ENCODE measurements at regions not wholly inside any gene's neighbourhood (a gene's known extent, or its start where the extent isn't known, plus 50 kb on each side); places are given as distances from the start of the nearest gene placed in this dataset.

DNA sequence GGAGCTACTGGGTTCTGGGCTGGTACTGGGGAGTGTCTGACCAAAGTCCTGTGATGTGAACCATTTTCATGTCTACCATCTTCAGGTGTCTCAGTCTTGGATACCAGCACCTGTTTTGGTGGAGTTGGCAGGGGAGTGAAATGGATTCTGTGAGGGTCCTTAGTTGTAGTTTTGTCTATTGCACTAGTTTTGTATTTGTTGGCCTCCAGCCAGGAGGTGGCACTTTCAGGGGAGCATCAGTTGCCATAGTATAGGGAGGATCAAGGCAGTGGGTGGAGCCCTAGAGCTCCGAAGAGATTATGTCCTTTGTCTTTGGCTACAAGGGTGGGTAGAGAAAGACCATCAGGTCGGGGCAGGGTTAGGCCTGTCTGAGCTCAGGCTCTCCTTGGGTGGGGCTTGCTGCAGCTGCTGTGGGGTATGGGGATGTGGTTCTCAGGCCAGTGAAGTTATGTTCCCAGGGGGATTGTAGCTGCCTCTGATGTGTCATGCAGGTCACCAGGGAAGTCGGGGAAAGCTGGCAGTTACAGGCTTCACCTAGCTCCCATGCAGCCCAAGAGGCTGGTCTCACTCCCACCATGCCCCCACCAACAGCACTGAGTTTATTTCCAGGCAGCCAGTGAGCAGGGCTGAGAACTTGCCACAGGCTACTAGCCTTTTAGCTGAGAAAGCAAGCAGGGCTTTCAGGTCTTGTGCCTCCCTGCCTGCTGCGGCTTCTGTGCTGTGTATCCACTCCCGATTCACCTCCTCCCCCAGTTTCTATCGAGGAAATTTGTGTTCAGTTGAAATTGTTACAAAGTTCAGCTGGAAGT lies 153.1 kb downstream of the ZNF365 start:
- no peak for ATAC-seq
- Mint-ChIP-seq H3K9me3 (peaks cover 18 to 26% of the 10 kb centered on the region in 2 donors), H3K36me3 (peaks cover 15 to 24% of the 10 kb centered on the region in 2 donors), H3K27ac (peak overlapping the region; percentile 50 to 61)
- DNase-seq (ENCODE audit: low spot score in 2 of 2): no peak

DNA sequence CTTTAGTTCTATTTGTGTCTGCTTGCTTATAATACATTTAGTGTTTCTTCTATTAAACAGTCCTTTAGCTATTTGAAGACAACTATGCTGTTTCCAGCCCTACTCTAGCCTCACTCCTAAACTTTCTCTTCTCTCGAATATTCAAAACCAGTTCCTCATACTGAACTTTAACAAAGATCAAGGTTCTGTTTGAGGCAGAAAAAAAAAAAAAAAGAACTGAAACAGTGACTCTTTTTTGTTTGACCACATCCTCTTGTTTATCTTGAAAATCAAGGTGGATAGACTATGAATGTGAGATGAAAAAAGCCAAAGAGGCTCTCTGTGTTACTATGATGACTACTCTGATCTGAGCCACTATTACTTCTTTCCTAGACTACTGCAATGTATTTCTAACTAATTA lies 154.3 kb downstream of the ZNF365 start:
- ATAC-seq (peak; percentile 98 to 99), DNase-seq (ENCODE audit: low spot score in 2 of 2) (no peak)
- peaks cover 7 to 24% of the 10 kb centered on the region in 2 donors for H3K36me3 Mint-ChIP-seq
- peaks cover 10 to 21% of the 10 kb centered on the region in 2 donors for H3K9me3 Mint-ChIP-seq
- H3K27ac Mint-ChIP-seq: peak overlapping the region; percentile 0 to 50

DNA sequence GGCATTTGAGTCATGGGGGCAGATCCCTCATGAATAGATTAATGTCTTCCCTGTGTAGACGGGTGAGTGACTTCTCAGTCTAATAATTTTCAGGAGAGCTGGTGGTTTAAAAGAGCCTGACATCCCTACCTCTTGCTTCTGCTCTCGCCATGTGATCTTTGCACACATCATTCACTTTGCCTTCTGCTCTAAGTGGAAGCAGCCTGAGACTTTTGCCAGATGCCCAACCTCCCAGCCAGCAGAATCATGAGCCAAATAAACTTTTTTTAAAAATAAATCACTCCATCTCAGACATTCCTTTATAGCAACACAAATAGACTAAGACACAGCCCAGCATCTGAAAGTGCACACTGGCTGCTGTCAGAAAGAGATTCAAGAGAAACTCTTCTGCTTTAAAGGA lies 155.2 kb downstream of the ZNF365 start:
- ATAC-seq (no peak), DNase-seq (ENCODE audit: low spot score in 2 of 2) (no peak)
- Mint-ChIP-seq H3K9me3 (peaks cover 10 to 18% of the 10 kb centered on the region in 2 donors), H3K27ac (no peak overlapping the region), H3K36me3 (peaks cover 6 to 24% of the 10 kb centered on the region in 2 donors)

DNA sequence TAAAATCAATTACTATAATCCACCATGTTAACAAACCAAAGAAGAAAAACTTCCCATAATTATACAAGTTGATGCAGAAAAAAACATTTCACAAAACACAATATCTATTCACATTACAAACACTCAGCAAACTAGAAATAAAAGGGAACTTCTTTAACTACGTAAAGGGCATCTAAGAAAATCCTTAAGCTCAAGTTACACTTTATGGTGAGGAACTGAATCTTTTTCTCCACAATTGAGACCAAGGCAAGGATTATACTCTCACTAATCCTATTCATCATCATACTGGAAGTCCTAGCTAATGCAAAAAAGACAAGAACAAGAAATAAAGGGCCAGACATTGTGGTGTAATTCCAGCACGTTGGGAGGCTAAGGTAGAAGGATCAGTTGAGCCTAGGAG lies 159.9 kb downstream of the ZNF365 start:
- no peak for ATAC-seq
- H3K36me3 Mint-ChIP-seq: peaks cover 0 to 5% of the 10 kb centered on the region in 2 donors
- no peak overlapping the region for H3K27ac Mint-ChIP-seq
- DNase-seq (ENCODE audit: low spot score in 2 of 2): no peak
- no peaks in the 10 kb centered on the region for H3K9me3 Mint-ChIP-seq

DNA sequence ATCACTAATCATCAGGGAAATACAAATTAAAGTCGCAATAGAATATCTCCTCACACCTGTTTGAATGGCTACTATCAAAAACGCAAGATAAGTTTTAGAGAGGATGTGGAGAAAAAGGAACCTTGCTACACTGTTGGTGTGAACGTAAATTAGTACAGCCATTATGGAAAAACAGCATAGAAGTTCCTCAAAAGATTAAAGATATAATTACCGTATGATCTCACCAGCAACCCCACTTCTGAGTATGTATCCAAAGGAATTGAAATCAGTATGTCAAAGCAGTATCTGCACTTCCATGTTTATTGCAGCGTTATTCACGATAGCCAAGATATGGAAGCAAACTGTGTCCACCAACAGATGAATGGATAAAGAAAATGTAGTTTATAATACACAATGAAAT lies 164.4 kb downstream of the ZNF365 start:
- DNase-seq (ENCODE audit: low spot score in 2 of 2) (no peak), ATAC-seq (no peak)
- H3K9me3 Mint-ChIP-seq: peaks cover 3 to 5% of the 10 kb centered on the region in 2 donors
- H3K36me3 Mint-ChIP-seq: peaks cover 0 to 5% of the 10 kb centered on the region in 2 donors
- H3K27ac Mint-ChIP-seq: no peak overlapping the region

DNA sequence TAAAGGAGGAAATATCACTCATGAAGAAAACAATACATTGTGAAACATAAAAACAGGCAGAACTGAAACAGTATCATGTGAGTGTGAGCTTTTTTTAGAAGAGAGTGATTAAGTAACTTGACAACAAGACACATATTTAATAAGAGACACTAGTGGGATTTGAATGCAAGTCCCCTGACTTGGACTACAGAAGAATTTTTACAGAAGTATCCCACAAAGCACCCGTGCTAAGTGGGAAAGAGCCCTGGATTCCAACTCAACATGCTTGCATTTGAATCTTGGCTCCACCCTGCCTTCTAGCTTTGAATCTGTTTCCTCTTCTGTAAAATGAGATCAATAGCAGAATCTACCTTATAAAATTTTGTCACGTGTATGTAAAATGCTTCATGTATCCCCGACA lies 166.2 kb downstream of the ZNF365 start:
- no peak for ATAC-seq
- no peak overlapping the region for H3K27ac Mint-ChIP-seq
- no peak for DNase-seq (ENCODE audit: low spot score in 2 of 2)
- peaks cover 0 to under 1% of the 10 kb centered on the region in 2 donors for H3K36me3 Mint-ChIP-seq
- H3K9me3 Mint-ChIP-seq: peaks cover 3 to 5% of the 10 kb centered on the region in 2 donors

DNA sequence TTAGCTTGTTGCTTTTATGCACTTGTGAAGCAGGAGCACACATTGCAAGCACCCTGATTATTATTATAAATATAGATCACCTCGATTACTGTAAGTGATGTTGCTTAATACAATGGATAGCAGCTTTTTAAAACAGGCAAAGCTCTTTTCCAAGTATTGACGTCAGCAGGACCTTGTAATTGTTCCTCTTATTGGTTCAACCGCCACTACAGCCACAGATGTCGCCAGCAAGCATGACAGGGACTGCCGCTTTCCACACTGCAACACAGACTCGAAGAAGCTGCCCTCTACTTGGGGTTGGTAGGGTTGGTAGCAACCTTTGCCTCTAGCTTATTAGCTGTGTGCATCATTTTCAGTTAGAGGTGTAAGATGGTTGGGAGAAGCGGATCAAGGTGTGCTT lies 167.6 kb downstream of the ZNF365 start:
- Mint-ChIP-seq H3K27ac (no peak overlapping the region), H3K36me3 (no peaks in the 10 kb centered on the region), H3K9me3 (peaks cover 3 to 5% of the 10 kb centered on the region in 2 donors)
- DNase-seq (ENCODE audit: low spot score in 2 of 2): no peak
- no peak for ATAC-seq

DNA sequence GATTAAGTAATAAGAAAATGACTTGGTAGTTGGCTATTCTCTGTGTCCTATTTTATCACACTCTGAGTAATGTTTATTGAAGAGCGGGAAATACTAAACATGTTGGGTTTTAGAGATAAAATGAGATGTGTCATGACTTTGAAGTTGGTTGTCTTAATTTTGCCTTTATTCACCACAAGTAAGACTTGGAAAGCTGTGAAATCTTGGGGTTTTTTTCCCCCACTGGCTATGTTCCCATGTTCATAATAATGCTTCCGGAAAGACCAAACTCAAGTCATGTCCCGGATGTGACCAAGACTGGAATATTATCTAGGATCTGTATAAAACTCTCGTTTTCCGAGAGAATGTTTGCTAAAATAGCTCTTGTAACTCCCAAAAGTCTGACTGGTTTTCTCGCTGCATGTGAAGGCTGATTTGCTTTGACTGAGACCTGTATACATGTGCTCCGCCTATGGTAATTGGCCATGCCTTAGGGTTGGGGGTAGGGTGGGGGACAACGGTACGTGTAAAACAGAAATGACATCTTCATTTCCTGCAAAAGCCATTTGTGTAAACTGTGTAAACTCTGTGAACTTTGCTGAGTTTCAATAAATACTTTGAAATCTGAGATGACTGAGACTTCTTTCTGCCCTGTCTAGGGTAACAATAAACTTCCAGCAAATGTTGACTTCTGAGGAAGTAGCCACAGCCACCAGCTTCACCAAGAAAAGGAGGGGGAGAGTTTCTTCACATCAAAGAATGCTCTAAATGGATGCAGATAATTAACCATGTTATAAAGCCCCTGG lies 169.6 kb downstream of the ZNF365 start:
- ATAC-seq: no peak
- DNase-seq (ENCODE audit: low spot score in 2 of 2): no peak
- peaks cover 3 to 5% of the 10 kb centered on the region in 2 donors for H3K9me3 Mint-ChIP-seq
- H3K27ac Mint-ChIP-seq: no peak overlapping the region
- H3K36me3 Mint-ChIP-seq: no peaks in the 10 kb centered on the region

DNA sequence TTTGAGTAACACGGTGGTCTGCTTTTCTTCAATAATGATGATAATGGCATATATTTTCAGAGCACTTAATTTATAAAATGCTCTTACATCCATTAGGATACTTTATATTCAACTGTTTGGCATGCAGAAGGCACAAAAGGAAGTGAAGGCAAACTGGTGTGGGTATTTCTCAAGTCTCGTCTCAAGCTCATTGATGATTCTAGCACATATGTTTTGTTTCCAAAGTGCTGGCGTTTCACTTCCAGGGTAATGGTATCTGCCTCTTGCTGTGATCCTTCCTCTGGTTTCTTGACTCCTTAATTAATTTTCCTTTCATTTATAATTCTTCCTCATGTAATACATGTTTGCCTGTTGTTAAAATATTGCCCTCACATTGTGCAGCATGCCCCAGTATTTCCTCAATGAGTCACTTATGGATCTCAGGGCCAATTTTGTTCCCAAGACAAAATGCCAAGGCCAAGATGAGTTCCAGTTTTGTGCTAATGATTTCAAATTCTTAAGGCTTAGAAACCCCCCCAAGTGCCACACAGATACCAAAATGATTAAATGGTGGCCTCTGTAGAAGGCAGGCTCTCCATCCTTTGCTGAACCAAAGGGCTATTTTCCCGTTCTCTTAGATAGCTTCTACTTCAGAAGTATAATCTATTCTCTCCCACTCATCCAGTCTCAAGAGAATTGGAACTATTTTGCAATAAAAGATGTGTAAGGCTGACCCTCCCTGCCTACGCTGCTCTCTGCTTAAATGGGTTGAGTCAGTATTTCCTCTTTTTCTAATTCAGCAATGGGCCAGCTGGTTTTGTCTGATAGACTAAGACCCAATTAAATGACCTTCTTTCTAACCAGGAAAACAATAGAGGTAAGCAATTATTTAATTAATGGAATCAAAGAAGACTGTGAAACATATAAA lies 171.2 kb downstream of the ZNF365 start:
- H3K9me3 Mint-ChIP-seq: peaks cover 3 to 5% of the 10 kb centered on the region in 2 donors
- ATAC-seq: no peak
- DNase-seq (ENCODE audit: low spot score in 2 of 2): no peak
- no peak overlapping the region for H3K27ac Mint-ChIP-seq
- no peaks in the 10 kb centered on the region for H3K36me3 Mint-ChIP-seq

DNA sequence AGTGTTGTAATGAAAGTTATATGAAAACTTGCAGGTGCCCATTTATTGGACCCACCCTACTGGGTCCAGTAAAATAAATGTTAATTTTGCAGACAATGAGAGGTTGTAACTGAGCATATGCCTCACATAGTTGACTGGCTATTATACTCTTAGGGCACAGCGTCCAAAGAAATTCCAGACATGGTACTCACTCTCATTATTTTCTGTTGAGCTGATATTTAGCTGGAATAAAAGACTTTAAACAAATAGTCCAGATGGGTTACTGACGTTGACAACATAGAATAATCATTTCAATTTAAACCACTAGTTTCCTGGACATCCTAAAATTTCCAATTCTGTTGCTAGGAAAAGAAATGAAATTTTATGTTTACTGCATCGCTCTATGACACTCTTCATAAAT lies 174.5 kb downstream of the ZNF365 start:
- no peak for ATAC-seq
- no peaks in the 10 kb centered on the region for H3K9me3 Mint-ChIP-seq
- no peak overlapping the region for H3K27ac Mint-ChIP-seq
- H3K36me3 Mint-ChIP-seq: no peaks in the 10 kb centered on the region
- no peak for DNase-seq (ENCODE audit: low spot score in 2 of 2)

DNA sequence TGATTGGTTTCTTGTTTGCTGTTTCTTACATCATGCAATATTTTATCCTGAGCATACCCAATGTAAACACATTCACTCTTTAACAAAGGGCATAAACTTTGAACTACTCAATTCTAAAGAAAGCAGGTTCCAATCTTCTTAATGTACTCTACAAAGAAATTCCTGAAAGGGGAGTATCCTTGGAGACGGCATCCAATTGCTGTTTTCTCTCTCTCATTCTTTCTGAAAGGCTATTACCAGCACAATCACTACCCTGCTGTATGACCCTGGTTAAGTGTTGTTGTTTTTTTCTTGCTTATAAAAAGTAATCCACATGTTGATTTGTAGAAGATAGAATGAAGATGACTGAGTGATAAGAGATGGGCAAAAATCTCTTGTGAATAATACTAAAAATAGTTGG lies 176.0 kb downstream of the ZNF365 start:
- no peak for ATAC-seq
- no peak for DNase-seq (ENCODE audit: low spot score in 2 of 2)
- H3K9me3 Mint-ChIP-seq: no peaks in the 10 kb centered on the region
- no peak overlapping the region for H3K27ac Mint-ChIP-seq
- H3K36me3 Mint-ChIP-seq: no peaks in the 10 kb centered on the region

DNA sequence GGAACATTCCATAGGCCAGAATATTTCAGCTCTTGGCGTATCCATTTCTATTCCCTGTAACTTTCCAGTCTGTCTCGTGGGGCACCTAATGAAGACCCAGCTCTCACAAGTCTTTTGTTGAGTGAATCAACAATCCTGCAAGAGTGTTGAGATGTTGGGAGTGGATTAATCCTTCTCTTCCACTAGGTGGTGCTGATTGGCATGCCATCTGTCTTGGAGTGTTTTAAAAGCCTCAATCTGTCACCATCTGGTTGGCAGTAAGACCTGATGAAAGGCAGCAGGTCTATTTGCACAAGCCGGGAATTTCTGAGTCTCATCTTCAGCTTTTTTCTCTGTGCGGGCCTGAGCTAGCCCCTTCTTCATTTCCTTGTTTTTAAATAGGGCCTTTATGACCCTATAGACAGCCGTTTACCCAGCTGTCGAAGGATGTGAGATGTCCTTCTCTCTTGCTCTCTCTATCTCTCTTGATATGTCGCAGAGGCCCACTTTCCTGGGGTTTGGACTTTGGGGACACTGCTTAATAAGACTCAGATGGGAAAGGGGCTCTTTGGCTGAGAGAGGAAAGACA lies 180.5 kb downstream of the ZNF365 start:
- no peak for DNase-seq (ENCODE audit: low spot score in 2 of 2)
- no peaks in the 10 kb centered on the region for H3K36me3 Mint-ChIP-seq
- ATAC-seq: peak in 1 of 2 donors; percentile 29
- no peaks in the 10 kb centered on the region for H3K9me3 Mint-ChIP-seq
- H3K27ac Mint-ChIP-seq: no peak overlapping the region

DNA sequence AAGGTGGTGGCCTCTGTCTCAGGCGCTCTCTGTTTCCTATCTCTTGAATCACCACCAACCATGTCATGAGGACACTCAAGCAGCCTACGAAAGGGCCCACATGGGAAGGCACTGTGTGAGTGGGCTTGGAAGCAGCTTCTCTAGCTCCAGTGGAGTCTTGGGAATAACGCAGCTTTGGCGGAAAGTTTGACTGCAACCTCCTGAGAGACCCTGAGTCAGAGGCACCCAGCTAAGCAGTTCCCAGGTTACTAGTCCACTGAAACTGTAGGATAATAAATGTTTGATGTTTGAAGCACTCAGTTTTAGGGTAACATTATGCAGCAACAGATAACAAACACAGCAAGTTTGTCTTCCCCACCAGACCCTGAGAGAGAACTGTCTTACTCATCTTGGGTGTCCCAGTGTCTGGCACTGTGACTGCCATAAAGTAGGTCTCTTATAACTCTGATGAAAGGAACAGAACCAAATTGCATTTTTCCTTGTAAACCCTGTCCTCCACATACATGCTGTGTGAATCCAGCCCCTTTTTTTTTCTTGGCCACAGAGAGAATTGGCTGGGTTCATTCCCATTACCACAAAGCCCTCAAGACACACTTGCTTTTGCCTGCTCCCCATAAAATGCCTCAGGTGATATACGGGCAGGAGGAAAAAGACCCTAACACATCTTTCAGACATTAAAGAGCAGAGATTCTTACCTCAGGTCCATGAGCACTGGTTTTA lies 185.5 kb downstream of the ZNF365 start:
- H3K36me3 Mint-ChIP-seq: no peaks in the 10 kb centered on the region
- H3K9me3 Mint-ChIP-seq: no peaks in the 10 kb centered on the region
- H3K27ac Mint-ChIP-seq: no peak overlapping the region
- DNase-seq (ENCODE audit: low spot score in 2 of 2) (no peak), ATAC-seq (no peak)

DNA sequence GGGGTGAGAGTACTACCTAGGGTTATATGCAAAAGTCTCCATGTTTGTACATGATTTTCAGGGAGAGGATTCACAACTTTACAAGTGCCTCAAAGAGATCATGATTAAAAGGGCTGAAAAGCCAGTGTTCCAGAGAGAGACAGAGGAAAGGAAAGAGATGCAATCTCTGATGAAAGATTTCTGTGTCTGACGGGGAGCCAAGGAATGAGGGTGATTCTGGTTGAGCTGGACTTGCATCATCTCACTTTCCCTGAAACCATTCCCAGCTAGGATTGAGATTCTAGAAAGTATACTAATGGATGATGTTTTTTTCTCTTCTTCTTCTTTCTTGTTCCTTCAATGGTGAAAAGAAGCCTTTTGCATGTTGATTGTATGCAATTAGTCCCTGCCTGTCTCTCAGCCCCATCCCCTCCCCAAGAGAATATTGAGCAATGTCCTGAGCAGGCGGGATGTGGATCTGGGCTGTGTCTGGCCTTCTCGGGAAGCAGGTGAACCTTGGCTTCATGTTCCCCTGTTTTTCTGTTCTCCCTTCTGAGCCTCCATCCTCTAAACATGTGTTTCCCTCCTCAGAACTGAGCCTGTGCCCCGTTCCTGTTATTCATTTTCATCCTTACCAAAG lies 186.1 kb downstream of the ZNF365 start:
- ATAC-seq: no peak
- no peaks in the 10 kb centered on the region for H3K9me3 Mint-ChIP-seq
- no peak overlapping the region for H3K27ac Mint-ChIP-seq

DNA sequence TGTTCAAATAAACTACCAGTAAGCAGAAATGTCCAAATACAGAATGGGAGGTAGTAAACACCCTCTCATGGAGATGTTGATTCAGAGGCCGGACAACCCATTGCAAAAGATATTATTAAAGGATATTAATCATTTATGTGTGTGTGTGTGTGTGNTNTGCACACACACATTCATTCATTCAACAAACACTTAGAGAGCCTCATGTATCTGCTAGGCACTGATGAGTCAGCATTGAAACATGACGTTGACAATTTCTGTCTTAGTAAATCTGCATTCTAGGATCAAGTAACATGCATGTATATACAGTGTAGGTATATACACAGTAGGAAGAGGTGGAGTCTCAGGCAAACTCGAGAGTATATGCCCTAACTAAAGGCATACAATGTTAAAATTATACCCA lies 187.0 kb downstream of the ZNF365 start:
- ATAC-seq: no peak
- Mint-ChIP-seq H3K27ac (no peak overlapping the region), H3K9me3 (peaks cover 0 to 7% of the 10 kb centered on the region in 2 donors), H3K36me3 (no peaks in the 10 kb centered on the region)
- no peak for DNase-seq (ENCODE audit: low spot score in 2 of 2)

More for the DNA sequence above, 186.1 kb downstream of the ZNF365 start:
- no peaks in the 10 kb centered on the region for H3K36me3 Mint-ChIP-seq
- no peak for DNase-seq (ENCODE audit: low spot score in 2 of 2)
